Coronary artery (tissue), 2 donors: ENCODE measurements at regions not wholly inside any gene's neighbourhood (a gene's known extent, or its start where the extent isn't known, plus 50 kb on each side); places are given as distances from the start of the nearest gene placed in this dataset.

Experiments used
- DNase-seq: peaks from one replicate; pipeline ENCODE4 v3.0.0-alpha.2; 2017; ENCODE audit warnings: low spot score
- H3K27ac ChIP-seq, 2 donors: fragments of 200-600 bp; sonication (generic); one replicate each; pipeline ENCODE4 v1.5.1; 2016 to 2019
- H3K4me3 ChIP-seq: fragments of 200-600 bp; sonication (generic); 2 replicates; pipeline ENCODE4 v1.5.1; 2016; ENCODE audit warnings: mild to moderate bottlenecking, moderate library complexity
- CTCF ChIP-seq: fragments of 200-600 bp; sonication (generic); IDR thresholded peaks from one replicate; pipeline ENCODE4 v1.5.1; 2019; ENCODE audit warnings: antibody characterized with exemption

GRCh38 chr17:71919896-71920295 lies 200.9 kb upstream of the SOX9 start:
- H3K4me3 ChIP-seq: no peak overlapping the region
- no peak for TF ChIP-seq CTCF
- DNase-seq: no peak
- no peak overlapping the region for H3K27ac ChIP-seq

GRCh38 chr17:71921796-71922195 lies 199.0 kb upstream of the SOX9 start:
- DNase-seq: no peak

DNA sequence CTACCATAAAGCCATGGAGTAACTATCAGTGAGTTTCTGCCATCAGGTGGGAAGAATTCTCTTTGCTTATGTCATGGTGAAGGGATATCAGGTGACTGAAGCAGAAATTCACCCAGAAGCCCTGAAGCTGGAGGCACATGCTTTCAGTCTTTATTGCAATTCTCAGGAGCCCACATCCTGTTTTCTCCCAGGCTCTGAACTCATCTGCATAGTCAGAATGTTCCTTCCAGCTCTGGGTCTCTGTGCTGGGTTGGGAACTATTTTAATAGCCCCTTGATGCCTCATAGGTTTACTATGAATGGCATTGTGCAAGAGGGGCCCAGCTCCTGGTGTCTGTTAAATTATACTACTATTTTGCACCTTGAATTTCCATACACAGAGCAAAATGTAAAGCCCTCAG lies 198.4 kb upstream of the SOX9 start:
- H3K27ac ChIP-seq: no peak overlapping the region
- TF ChIP-seq CTCF: no peak
- no peak overlapping the region for H3K4me3 ChIP-seq
- DNase-seq: no peak

More at GRCh38 chr17:71921796-71922195, 199.0 kb upstream of the SOX9 start:
- TF ChIP-seq CTCF: no peak
- no peak overlapping the region for H3K4me3 ChIP-seq
- no peak overlapping the region for H3K27ac ChIP-seq

GRCh38 chr17:71926746-71927398 lies 193.9 kb upstream of the SOX9 start:
- no peak for TF ChIP-seq CTCF
- H3K27ac ChIP-seq: no peak overlapping the region
- DNase-seq: no peak
- no peak overlapping the region for H3K4me3 ChIP-seq

DNA sequence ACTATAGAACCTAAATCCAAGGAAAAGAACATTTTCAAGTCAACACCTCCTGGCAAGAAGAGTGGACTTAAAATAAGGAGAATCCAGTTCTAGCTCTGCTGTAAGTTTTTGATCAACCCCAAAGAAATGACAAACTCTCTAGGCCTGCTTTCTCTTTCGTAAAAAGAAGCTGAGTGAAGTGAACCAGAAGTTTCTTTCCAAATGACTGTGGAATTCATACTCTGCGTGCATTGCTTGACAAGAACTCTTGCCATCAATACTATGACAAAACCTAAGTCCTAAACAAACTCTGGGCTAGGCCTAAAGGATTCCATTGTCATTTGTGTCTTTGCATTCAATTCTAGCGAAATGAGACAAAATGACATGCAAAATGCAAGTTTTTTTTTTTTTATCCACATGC lies 187.5 kb upstream of the SOX9 start:
- no peak overlapping the region for H3K4me3 ChIP-seq
- DNase-seq: no peak
- TF ChIP-seq CTCF: no peak
- H3K27ac ChIP-seq: no peak overlapping the region

DNA sequence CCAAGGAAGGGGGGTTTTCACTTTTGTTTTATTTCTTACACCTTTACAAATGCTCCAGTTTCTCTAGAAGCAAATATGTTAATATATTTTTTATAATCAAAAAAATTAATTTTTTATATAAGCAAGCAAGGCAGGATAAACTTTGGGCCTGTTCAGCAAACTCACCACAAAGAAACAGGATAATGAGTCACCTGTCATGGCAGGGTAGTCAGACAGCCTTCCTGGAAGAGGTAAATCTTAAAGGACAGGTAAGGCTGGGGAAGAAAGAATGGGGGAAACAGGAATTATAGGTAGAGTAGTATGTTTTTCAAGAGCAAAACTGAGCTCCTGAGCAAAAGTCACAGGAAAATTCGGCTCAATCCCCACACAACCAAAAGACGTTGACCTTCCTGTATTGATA lies 186.3 kb upstream of the SOX9 start:
- no peak for TF ChIP-seq CTCF
- Histone ChIP-seq H3K27ac (no peak overlapping the region), H3K4me3 (no peak overlapping the region)
- no peak for DNase-seq

DNA sequence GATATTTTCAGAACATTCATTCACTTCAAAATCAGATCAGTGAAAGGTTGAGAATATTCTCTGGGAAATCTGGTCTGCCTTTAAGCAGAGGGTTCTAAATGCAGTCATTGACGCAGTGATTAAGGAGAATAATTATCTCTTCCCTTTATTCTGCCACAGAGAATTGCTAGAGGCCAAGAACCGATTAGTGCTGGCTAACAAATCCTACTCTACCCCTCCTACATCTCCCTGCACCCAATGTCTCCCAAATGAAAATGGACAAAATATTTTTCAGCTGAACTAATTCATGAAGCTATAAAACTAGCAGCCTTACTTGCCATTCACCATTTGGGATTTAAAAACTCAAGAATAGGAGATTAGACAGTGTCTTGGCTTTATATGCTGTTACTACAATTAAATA lies 185.5 kb upstream of the SOX9 start:
- no peak overlapping the region for H3K27ac ChIP-seq
- no peak for DNase-seq
- no peak overlapping the region for H3K4me3 ChIP-seq
- no peak for TF ChIP-seq CTCF
